Inferior parietal cortex (tissue), 1 donor: ENCODE measurements at regions not wholly inside any gene's neighbourhood (a gene's known extent, or its start where the extent isn't known, plus 50 kb on each side); places are given as distances from the start of the nearest gene placed in this dataset.
"Not testable (repeated sequence)": the region's sequence is repeated elsewhere in the genome, so short reads cannot be mapped to it uniquely, and the experiment has no call there.

Source experiments
- DNase-seq: peaks from one replicate; pipeline ENCODE4 v3.0.0-alpha.2; 2016; ENCODE audit errors: extremely low spot score

GRCh38 chr3:105094588-105094987 is 272.1 kb upstream of the ALCAM start:
- DNase-seq: no peak

- no peak for DNase-seq
Measured at GRCh38 chr3:105096071-105096470, 270.6 kb upstream of the ALCAM start.

GRCh38 chr3:105101603-105102002 is 265.1 kb upstream of the ALCAM start:
- no peak for DNase-seq

- no peak for DNase-seq
Measured at GRCh38 chr3:105103139-105103538, 263.6 kb upstream of the ALCAM start.

GRCh38 chr3:105108823-105109222 is 257.9 kb upstream of the ALCAM start:
- DNase-seq: no peak

- no peak for DNase-seq
Measured at GRCh38 chr3:105118905-105119304, 247.8 kb upstream of the ALCAM start.

GRCh38 chr3:105119801-105120340 is 246.8 kb upstream of the ALCAM start:
- no peak for DNase-seq

GRCh38 chr3:105130911-105131310 is 235.8 kb upstream of the ALCAM start:
- no peak for DNase-seq

GRCh38 chr3:105137911-105138310 is 228.8 kb upstream of the ALCAM start:
- DNase-seq: peak; percentile 5

- DNase-seq: no peak
Measured at GRCh38 chr3:105139881-105140560, 226.7 kb upstream of the ALCAM start.

GRCh38 chr3:105140899-105141367 is 225.8 kb upstream of the ALCAM start:
- DNase-seq: no peak

GRCh38 chr3:105144837-105145236 is 221.9 kb upstream of the ALCAM start:
- DNase-seq: no peak

GRCh38 chr3:105145511-105145910 is 221.2 kb upstream of the ALCAM start:
- DNase-seq: no peak

GRCh38 chr3:105149197-105149596 is 217.5 kb upstream of the ALCAM start:
- DNase-seq: not testable (repeated sequence)

GRCh38 chr3:105152987-105153386 is 213.7 kb upstream of the ALCAM start:
- no peak for DNase-seq

- no peak for DNase-seq
Measured at GRCh38 chr3:105154692-105155091, 212.0 kb upstream of the ALCAM start.

- no peak for DNase-seq
Measured at GRCh38 chr3:105157067-105157765, 209.5 kb upstream of the ALCAM start.

GRCh38 chr3:105157766-105158085 is 209.0 kb upstream of the ALCAM start:
- no peak for DNase-seq

- DNase-seq: no peak
Measured at GRCh38 chr3:105158286-105158685, 208.4 kb upstream of the ALCAM start.

- no peak for DNase-seq
Measured at GRCh38 chr3:105162448-105162847, 204.3 kb upstream of the ALCAM start.

- no peak for DNase-seq
Measured at GRCh38 chr3:105166893-105167292, 199.8 kb upstream of the ALCAM start.

- DNase-seq: no peak
Measured at GRCh38 chr3:105170423-105170822, 196.3 kb upstream of the ALCAM start.

GRCh38 chr3:105174017-105174615 is 192.6 kb upstream of the ALCAM start:
- DNase-seq: peak; percentile 2
